Neural cell (in vitro differentiated cells): ENCODE measurements at regions not wholly inside any gene's neighbourhood (a gene's known extent, or its start where the extent isn't known, plus 50 kb on each side); places are given as distances from the start of the nearest gene placed in this dataset.

ENCODE experiments used
- CTCF ChIP-seq: fragments of 450-650 bp; IDR thresholded peaks from 2 replicates; pipeline ENCODE4 v1.5.1; 2014; ENCODE audit warnings: antibody characterized with exemption, mild to moderate bottlenecking, moderate library complexity; ENCODE audit not compliant: poor library complexity, severe bottlenecking
- EP300 ChIP-seq: fragments of 450-650 bp; conservative IDR thresholded peaks from 2 replicates; pipeline ENCODE4 v1.6.1; 2014; ENCODE audit warnings: antibody characterized with exemption, mild to moderate bottlenecking, moderate library complexity; ENCODE audit not compliant: poor library complexity, severe bottlenecking
- EZH2 ChIP-seq: fragments of 200-600, 300-800 bp; shearing (Covaris generic), sonication (generic); IDR thresholded peaks from 2 replicates; pipeline ENCODE4 v1.6.1; 2014; ENCODE audit warnings: antibody characterized with exemption, low read length, borderline replicate concordance, mild to moderate bottlenecking; ENCODE audit not compliant: insufficient read depth, poor library complexity, severe bottlenecking
- POLR2AphosphoS5 ChIP-seq: IDR thresholded peaks from 2 replicates; pipeline ENCODE4 v1.6.1; 2012
- RAD21 ChIP-seq: fragments of 450-650 bp; conservative IDR thresholded peaks from 2 replicates; pipeline ENCODE4 v1.6.1; 2014; ENCODE audit warnings: antibody characterized with exemption, mild to moderate bottlenecking, moderate library complexity
- REST ChIP-seq: IDR thresholded peaks from 2 replicates; pipeline ENCODE4 v1.6.1; 2012; ENCODE audit warnings: borderline replicate concordance
- SMC3 ChIP-seq: fragments of 450-650 bp; conservative IDR thresholded peaks from 2 replicates; pipeline ENCODE4 v1.6.1; 2014; ENCODE audit warnings: antibody characterized with exemption, mild to moderate bottlenecking, moderate library complexity; ENCODE audit not compliant: poor library complexity
- TAF1 ChIP-seq: IDR thresholded peaks from 2 replicates; pipeline ENCODE4 v1.6.1; 2012; ENCODE audit warnings: low read depth

- TF ChIP-seq CTCF (no peak), SMC3 (no peak), REST (no peak), EZH2 (no peak), POLR2AphosphoS5 (no peak), EP300 (no peak), TAF1 (no peak), RAD21 (no peak)
These were observed 108.7 kb downstream of the ZNF467 start for GRCh38 chr7:149664666-149665065.
